ENCODE measurements at regions not wholly inside any gene's neighbourhood (a gene's known extent, or its start where the extent isn't known, plus 50 kb on each side); places are given as distances from the start of the nearest gene placed in this dataset.

DNA sequence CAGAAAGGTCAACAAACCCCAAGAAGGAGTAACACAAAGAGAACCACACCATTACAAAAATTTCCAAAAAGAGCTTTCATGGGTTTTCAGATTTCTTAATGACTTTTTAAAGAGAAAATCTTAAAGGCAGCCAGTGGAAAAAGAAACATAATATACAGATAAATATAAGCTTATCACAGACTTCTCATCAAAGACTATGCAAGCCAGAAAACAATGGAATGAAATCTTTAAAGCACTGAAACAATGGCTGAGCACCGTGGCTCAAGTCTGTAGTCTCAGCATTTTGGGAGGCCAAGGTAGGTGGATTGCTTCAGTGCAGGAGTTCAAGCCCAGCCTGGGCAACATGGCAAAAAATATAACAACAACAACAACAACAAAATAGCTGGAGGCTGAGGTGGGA is 237.4 kb downstream of the CYP26B1 start:
- H4K8ac ChIP-seq (ENCODE audit: extremely low read depth, insufficient read depth, low read length), result no peak overlapping the region
- no peak for FAIRE-seq
- WGBS, 2 experiments (ENCODE audit: extremely low coverage in 1 of 2, insufficient coverage in 1 of 2, insufficient read length in 1 of 2, insufficient replicate concordance in 2 of 2, low coverage in 1 of 2, low lambda C conversion rate in 2 of 2, missing lambda C conversion rate in 1 of 2), result 88% methylated on average over 1 of the region's 1 CpG; no CpG with 5 or more reads in 1 of the 2 experiments
- no peak for TF ChIP-seq SIN3A (conservative IDR thresholded peaks at IDR 0.05 in 1 of 2, IDR thresholded peaks at IDR 0.05 in 1 of 2; ENCODE audit: low read depth in 1 of 2, low read length in 2 of 2)
- no peak for TF ChIP-seq EP300 (IDR thresholded peaks at IDR 0.05; ENCODE audit: borderline replicate concordance in 1 of 2, low read depth in 2 of 2, low read length in 2 of 2)
- TF ChIP-seq, protein P1, sequence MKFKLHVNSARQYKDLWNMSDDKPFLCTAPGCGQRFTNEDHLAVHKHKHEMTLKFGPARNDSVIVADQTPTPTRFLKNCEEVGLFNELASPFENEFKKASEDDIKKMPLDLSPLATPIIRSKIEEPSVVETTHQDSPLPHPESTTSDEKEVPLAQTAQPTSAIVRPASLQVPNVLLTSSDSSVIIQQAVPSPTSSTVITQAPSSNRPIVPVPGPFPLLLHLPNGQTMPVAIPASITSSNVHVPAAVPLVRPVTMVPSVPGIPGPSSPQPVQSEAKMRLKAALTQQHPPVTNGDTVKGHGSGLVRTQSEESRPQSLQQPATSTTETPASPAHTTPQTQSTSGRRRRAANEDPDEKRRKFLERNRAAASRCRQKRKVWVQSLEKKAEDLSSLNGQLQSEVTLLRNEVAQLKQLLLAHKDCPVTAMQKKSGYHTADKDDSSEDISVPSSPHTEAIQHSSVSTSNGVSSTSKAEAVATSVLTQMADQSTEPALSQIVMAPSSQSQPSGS (IDR thresholded peaks at IDR 0.05; ENCODE audit: low read length), result no peak
- no peak for TF ChIP-seq CTCF (IDR thresholded peaks at IDR 0.05; ENCODE audit: control extremely low read depth in 1 of 3, insufficient read depth in 1 of 3, low read depth in 1 of 3, low read length in 3 of 3)
- no peak for TF ChIP-seq POLR2AphosphoS5 (IDR thresholded peaks at IDR 0.05; ENCODE audit: low read depth, low read length)
- TF ChIP-seq GTF2F1 (IDR thresholded peaks at IDR 0.05; ENCODE audit: borderline replicate concordance, low read depth, low read length), result no peak
- TF ChIP-seq TCF12 (IDR thresholded peaks at IDR 0.05; ENCODE audit: low read depth, low read length), result no peak
- no peak for TF ChIP-seq TAF1 (IDR thresholded peaks at IDR 0.05; ENCODE audit: low read depth, low read length)
- TF ChIP-seq SIRT6 (IDR thresholded peaks at IDR 0.05; ENCODE audit: low read length), result no peak
- TF ChIP-seq YY1 (IDR thresholded peaks at IDR 0.05; ENCODE audit: low read depth, low read length), result no peak
- no peak for TF ChIP-seq CHD1 (IDR thresholded peaks at IDR 0.05; ENCODE audit: low read depth, low read length)

More for the DNA sequence above, 237.4 kb downstream of the CYP26B1 start:
- Histone ChIP-seq H3K14ac (ENCODE audit: insufficient read length) (no peak overlapping the region), H3K18ac (ENCODE audit: extremely low read depth, low read length) (no peak overlapping the region), H2AFZ (ENCODE audit: low read length) (no peak overlapping the region), H3K4me2 (ENCODE audit: insufficient read depth in 1 of 2, low read depth in 2 of 2, low read length in 2 of 2) (no peak overlapping the region), H3K36me3 (ENCODE audit: control insufficient read depth in 2 of 4, insufficient read depth in 4 of 4, low read length in 3 of 4) (no peaks in the 10 kb centered on the region), H2BK20ac (ENCODE audit: low read length) (no peak overlapping the region), H3K9ac (replicated peaks in 1 of 4; ENCODE audit: extremely low read depth in 1 of 4, low read depth in 3 of 4, low read length in 3 of 4) (no peak overlapping the region), H3K4ac (replicated peaks; ENCODE audit: insufficient read length, low read depth, low read length) (no peak overlapping the region), H3K4me1 (replicated peaks in 1 of 4; ENCODE audit: control insufficient read depth in 3 of 4, insufficient read depth in 4 of 4, low read length in 3 of 4) (no peaks in the 10 kb centered on the region), H3K9me3 (ENCODE audit: insufficient read depth in 2 of 2, low read depth in 1 of 2, low read length in 1 of 2) (peaks cover 3 to 15% of the 10 kb centered on the region in 2 experiments; a peak in 2 of 4 replicates), H2AK5ac (ENCODE audit: low read depth, low read length) (no peak overlapping the region), H2BK12ac (ENCODE audit: low read depth, low read length) (no peak overlapping the region), H3K27ac (ENCODE audit: low read depth, low read length) (no peak overlapping the region), H3K79me1 (ENCODE audit: low read depth, low read length) (no peaks in the 10 kb centered on the region), H3K56ac (replicated peaks; ENCODE audit: insufficient read length, low read depth, low read length) (no peak overlapping the region), H2BK5ac (ENCODE audit: low read depth, low read length) (no peak overlapping the region), H4K91ac (replicated peaks; ENCODE audit: insufficient read length, low read length) (no peak overlapping the region), H3K23me2 (ENCODE audit: low read depth, low read length) (no peaks in the 10 kb centered on the region), H4K20me1 (replicated peaks in 1 of 2; ENCODE audit: control insufficient read depth in 1 of 2, insufficient read depth in 2 of 2, low read length in 2 of 2) (no peaks in the 10 kb centered on the region), H3K4me3 (ENCODE audit: extremely low read depth in 1 of 4, insufficient read depth in 2 of 4, low read depth in 3 of 4, low read length in 4 of 4) (no peak overlapping the region), H3K27me3 (replicated peaks in 1 of 4; ENCODE audit: control insufficient read depth in 3 of 4, extremely low read depth in 1 of 4, insufficient read depth in 3 of 4, low read length in 3 of 4) (no peaks in the 10 kb centered on the region), H2BK15ac (ENCODE audit: low read length) (no peak overlapping the region), H3K79me2 (ENCODE audit: control insufficient read depth in 1 of 2, insufficient read depth in 2 of 2, low read length in 2 of 2) (no peaks in the 10 kb centered on the region), H3K23ac (ENCODE audit: insufficient read length) (no peak overlapping the region), H4K5ac (ENCODE audit: insufficient read length, low read depth, low read length) (no peak overlapping the region), H2BK120ac (replicated peaks; ENCODE audit: low read depth, low read length) (no peak overlapping the region)
- ChIA-PET POLR2A (ENCODE audit: partially characterized antibody) (no interaction called here), CTCF (ENCODE audit: partially characterized antibody) (interaction anchor here (1.7 to 2.1 kb wide), 2 partner anchors 13 kb away, joined by 3 to 8 read pairs; no protein-coding TSS in a partner anchor)
- no peak for DNase-seq (ENCODE audit: low read depth in 1 of 2, low spot score in 2 of 2)
